Neural progenitor cell (in vitro differentiated cells): ENCODE measurements at regions not wholly inside any gene's neighbourhood (a gene's known extent, or its start where the extent isn't known, plus 50 kb on each side); places are given as distances from the start of the nearest gene placed in this dataset.

Experiments
- CTCF ChIP-seq: fragments of 200-600 bp; sonication (generic); IDR thresholded peaks from 2 replicates; pipeline ENCODE4 v1.5.1; 2017; ENCODE audit warnings: antibody characterized with exemption, mild to moderate bottlenecking
- EZH2phosphoT487 ChIP-seq: fragments of 200-600 bp; sonication (generic); IDR thresholded peaks from 2 replicates; pipeline ENCODE4 v1.6.1; 2017; ENCODE audit warnings: antibody characterized with exemption

- peak; percentile 67 for TF ChIP-seq CTCF
- TF ChIP-seq EZH2phosphoT487, result no peak
Observed at GRCh38 chr9:115883467-115884329, 269.9 kb upstream of the PAPPA start.
